ENCODE measurements at regions not wholly inside any gene's neighbourhood (a gene's known extent, or its start where the extent isn't known, plus 50 kb on each side); places are given as distances from the start of the nearest gene placed in this dataset.

DNA sequence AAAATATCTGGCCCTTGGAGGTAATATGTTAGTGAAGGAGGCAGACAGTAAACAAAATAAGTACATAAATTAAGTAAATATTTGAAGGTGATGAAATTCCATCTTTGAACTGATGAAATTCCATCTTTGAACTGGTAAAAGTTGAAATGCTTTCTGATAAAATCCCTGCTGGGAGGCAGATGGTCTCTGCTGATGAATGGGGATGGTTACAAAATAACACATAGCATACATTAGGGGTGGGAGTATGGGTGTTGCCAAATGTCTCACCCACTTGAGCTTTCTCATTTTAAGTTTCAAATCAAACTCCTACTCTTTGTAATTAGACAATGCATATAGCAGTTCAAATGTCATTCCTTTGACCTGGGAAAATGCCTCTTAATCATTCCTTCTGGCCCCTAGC lies 77.5 kb upstream of the SORCS3 start:
- TF ChIP-seq, protein P1, sequence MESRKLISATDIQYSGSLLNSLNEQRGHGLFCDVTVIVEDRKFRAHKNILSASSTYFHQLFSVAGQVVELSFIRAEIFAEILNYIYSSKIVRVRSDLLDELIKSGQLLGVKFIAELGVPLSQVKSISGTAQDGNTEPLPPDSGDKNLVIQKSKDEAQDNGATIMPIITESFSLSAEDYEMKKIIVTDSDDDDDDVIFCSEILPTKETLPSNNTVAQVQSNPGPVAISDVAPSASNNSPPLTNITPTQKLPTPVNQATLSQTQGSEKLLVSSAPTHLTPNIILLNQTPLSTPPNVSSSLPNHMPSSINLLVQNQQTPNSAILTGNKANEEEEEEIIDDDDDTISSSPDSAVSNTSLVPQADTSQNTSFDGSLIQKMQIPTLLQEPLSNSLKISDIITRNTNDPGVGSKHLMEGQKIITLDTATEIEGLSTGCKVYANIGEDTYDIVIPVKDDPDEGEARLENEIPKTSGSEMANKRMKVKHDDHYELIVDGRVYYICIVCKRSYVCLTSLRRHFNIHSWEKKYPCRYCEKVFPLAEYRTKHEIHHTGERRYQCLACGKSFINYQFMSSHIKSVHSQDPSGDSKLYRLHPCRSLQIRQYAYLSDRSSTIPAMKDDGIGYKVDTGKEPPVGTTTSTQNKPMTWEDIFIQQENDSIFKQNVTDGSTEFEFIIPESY (IDR thresholded peaks at IDR 0.05; ENCODE audit: borderline replicate concordance, low read depth): no peak
- TF ChIP-seq, protein P2, sequence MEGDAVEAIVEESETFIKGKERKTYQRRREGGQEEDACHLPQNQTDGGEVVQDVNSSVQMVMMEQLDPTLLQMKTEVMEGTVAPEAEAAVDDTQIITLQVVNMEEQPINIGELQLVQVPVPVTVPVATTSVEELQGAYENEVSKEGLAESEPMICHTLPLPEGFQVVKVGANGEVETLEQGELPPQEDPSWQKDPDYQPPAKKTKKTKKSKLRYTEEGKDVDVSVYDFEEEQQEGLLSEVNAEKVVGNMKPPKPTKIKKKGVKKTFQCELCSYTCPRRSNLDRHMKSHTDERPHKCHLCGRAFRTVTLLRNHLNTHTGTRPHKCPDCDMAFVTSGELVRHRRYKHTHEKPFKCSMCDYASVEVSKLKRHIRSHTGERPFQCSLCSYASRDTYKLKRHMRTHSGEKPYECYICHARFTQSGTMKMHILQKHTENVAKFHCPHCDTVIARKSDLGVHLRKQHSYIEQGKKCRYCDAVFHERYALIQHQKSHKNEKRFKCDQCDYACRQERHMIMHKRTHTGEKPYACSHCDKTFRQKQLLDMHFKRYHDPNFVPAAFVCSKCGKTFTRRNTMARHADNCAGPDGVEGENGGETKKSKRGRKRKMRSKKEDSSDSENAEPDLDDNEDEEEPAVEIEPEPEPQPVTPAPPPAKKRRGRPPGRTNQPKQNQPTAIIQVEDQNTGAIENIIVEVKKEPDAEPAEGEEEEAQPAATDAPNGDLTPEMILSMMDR (IDR thresholded peaks at IDR 0.05): no peak
- TF ChIP-seq, protein P3, sequence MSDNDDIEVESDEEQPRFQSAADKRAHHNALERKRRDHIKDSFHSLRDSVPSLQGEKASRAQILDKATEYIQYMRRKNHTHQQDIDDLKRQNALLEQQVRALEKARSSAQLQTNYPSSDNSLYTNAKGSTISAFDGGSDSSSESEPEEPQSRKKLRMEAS (IDR thresholded peaks at IDR 0.05; ENCODE audit: low read depth): no peak
- TF ChIP-seq FOXM1 (IDR thresholded peaks at IDR 0.05; ENCODE audit: low read depth) (no peak), YY1 (IDR thresholded peaks at IDR 0.05; ENCODE audit: low read depth) (no peak), RXRA (IDR thresholded peaks at IDR 0.05; ENCODE audit: borderline replicate concordance, low read depth) (no peak), POLR2AphosphoS5 (IDR thresholded peaks at IDR 0.05; ENCODE audit: low read depth, low read length) (no peak), RAD21 (IDR thresholded peaks at IDR 0.05; ENCODE audit: low read length) (no peak), RCOR1 (IDR thresholded peaks at IDR 0.05; ENCODE audit: low read length) (no peak)
